ENCODE measurements at regions not wholly inside any gene's neighbourhood (a gene's known extent, or its start where the extent isn't known, plus 50 kb on each side); places are given as distances from the start of the nearest gene placed in this dataset.

DNA sequence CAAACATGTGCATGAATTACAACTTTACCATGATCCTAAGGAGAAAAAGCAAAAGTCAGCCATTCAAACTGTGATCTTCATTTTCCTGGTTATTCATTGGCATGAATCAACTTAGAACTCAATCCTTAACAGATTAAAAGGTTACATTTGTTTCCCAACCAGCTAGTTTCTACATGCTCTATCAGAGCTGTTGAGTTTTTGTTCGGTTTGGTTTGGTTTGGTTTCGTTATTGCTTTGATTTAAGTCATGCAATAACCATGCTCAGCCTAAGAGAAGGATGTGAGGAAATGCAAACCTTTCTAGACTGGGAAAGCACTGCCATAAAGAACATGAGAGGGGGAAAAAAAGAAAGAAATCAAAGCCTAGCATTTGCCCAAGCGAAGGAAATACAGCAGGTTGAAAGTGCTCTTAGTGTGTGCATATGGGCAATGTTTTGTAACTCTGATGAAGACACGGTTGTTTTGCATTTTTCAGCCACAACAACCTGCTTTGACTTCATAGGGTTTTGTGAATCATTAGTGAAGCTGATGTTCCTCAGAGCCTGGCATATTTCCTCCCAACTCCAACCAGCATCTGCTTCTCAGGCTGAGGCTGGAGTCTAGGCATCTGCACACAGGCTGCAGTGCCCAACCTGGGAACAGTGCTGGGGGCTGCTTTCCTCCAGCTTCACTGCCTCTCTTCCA lies 234.3 kb downstream of the ZNF674 start:
- H3K27me3 ChIP-seq = no peaks in the 10 kb centered on the region
- no peak for DNase-seq
- H3K4me3 ChIP-seq (replicated peaks in 1 of 3) = no peak overlapping the region
- TF ChIP-seq, protein P1, sequence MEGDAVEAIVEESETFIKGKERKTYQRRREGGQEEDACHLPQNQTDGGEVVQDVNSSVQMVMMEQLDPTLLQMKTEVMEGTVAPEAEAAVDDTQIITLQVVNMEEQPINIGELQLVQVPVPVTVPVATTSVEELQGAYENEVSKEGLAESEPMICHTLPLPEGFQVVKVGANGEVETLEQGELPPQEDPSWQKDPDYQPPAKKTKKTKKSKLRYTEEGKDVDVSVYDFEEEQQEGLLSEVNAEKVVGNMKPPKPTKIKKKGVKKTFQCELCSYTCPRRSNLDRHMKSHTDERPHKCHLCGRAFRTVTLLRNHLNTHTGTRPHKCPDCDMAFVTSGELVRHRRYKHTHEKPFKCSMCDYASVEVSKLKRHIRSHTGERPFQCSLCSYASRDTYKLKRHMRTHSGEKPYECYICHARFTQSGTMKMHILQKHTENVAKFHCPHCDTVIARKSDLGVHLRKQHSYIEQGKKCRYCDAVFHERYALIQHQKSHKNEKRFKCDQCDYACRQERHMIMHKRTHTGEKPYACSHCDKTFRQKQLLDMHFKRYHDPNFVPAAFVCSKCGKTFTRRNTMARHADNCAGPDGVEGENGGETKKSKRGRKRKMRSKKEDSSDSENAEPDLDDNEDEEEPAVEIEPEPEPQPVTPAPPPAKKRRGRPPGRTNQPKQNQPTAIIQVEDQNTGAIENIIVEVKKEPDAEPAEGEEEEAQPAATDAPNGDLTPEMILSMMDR (IDR thresholded peaks at IDR 0.05) = no peak
- no peak for TF ChIP-seq POLR2A (IDR thresholded peaks at IDR 0.05)
- no peaks in the 10 kb centered on the region for H3K36me3 ChIP-seq
- H3K4me1 ChIP-seq = no peaks in the 10 kb centered on the region
- intact Hi-C loops (cut with DNase I) = no loop called here
- no peaks in the 10 kb centered on the region for H3K9me3 ChIP-seq
- 84 to 91% methylated on average over 4 of the region's 4 CpGs for WGBS, 2 donors
- no peak overlapping the region for H3K27ac ChIP-seq

DNA sequence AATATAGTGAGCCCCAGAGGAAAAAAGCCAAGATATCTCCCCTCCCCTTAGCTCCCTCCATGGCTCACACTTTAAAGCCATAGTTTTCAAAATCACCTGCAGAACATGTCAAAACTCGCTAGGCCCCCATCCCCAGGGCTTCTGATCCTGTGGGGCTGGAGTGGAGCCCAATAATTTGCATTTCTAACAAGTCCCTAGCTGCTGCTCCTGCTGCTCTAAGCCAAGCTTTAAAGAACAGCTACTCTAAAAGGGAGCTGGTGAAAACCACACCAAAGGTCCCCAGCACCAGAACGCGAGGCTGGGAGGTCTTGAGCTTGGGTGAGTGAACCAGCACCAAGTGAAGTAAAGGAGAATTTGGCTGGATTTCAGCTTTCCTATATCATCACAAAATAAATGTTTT lies 237.1 kb downstream of the ZNF674 start:
- Histone ChIP-seq H3K4me1 (no peaks in the 10 kb centered on the region), H3K27ac (no peak overlapping the region), H3K27me3 (no peaks in the 10 kb centered on the region), H3K4me3 (replicated peaks in 1 of 3) (no peak overlapping the region), H3K9me3 (no peaks in the 10 kb centered on the region), H3K36me3 (no peaks in the 10 kb centered on the region)
- intact Hi-C loops (cut with DNase I) = no loop called here
- TF ChIP-seq, protein P1 (IDR thresholded peaks at IDR 0.05) = no peak
- no peak for TF ChIP-seq POLR2A (IDR thresholded peaks at IDR 0.05)
- WGBS, 2 donors = 53 to 64% methylated on average over 3 of the region's 3 CpGs
- DNase-seq = no peak

DNA sequence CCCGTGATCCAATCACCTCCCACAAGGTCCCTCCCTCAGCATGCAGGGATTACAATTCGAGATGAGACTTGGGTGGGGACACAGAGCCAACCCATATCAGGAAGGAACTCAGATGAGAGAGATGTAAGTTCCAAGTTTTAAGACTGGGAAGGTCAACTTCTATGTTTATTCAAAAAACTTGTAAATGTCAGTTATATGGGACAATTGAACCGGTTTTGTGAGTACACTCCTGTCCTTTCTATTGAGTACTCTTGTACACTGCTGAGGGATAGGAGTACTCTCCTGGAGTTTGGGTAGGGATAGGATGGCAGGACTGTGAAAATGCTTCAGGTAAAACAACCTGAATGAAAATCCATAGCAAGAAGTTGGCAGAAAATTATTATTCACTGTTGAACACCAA lies 239.1 kb downstream of the ZNF674 start:
- no peak overlapping the region for H3K4me3 ChIP-seq (replicated peaks in 1 of 3)
- no peak overlapping the region for H3K27ac ChIP-seq
- no peaks in the 10 kb centered on the region for H3K9me3 ChIP-seq
- no peak for TF ChIP-seq POLR2A (IDR thresholded peaks at IDR 0.05)
- TF ChIP-seq, protein P1 (IDR thresholded peaks at IDR 0.05) = no peak
- no peaks in the 10 kb centered on the region for H3K36me3 ChIP-seq
- 72 to 86% methylated on average over 3 of the region's 3 CpGs for WGBS, 2 donors
- no peak for DNase-seq
- no peaks in the 10 kb centered on the region for H3K4me1 ChIP-seq
- intact Hi-C loops (cut with DNase I) = no loop called here
- H3K27me3 ChIP-seq = no peaks in the 10 kb centered on the region

DNA sequence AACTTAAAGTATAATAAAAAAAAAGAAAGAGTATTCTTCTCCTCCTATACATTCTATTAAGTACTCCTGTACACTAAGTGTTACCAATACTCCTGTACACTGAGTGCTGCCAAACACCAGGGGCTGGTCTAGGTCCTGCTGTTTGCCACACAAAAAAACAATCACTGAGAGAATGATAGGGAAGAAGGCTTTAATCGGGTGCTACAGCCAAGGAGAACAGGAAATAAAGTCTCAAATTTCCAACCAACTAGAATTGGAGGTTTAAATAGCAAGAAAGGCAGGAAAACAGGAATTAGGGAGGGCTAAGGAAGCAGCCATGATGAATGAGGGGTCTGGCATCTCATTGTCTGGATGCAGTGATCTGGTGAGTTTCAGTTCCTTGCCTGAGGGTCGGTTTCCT lies 239.8 kb downstream of the ZNF674 start:
- no peaks in the 10 kb centered on the region for H3K9me3 ChIP-seq
- intact Hi-C loops (cut with DNase I) = no loop called here
- WGBS, 2 donors = 71 to 75% methylated on average over 2 of the region's 2 CpGs
- TF ChIP-seq, protein P1 (IDR thresholded peaks at IDR 0.05) = no peak
- TF ChIP-seq POLR2A (IDR thresholded peaks at IDR 0.05) = no peak
- H3K27ac ChIP-seq = no peak overlapping the region
- H3K4me3 ChIP-seq (replicated peaks in 1 of 3) = no peak overlapping the region
- no peaks in the 10 kb centered on the region for H3K36me3 ChIP-seq
- no peak for DNase-seq
- H3K27me3 ChIP-seq = no peaks in the 10 kb centered on the region
- H3K4me1 ChIP-seq = no peaks in the 10 kb centered on the region

DNA sequence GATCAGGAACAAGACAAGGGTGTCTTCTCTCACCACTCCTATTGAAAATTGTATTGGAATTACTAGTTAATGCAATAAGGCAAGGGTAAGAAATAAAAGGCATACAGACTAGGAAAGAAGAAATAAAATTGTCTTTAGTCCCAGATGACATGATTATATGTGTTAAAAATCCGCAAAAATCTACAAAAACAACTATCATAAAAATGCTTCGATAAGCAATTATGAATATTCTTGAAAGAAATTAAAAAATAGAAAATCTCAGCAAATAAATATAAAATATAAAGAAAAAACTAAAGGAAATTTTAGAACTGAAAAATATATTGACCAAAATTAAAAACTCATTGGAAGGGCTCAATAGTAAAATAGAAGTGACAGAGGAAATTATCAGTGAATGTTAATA lies 243.3 kb downstream of the ZNF674 start:
- Histone ChIP-seq H3K27me3 (no peaks in the 10 kb centered on the region), H3K4me3 (replicated peaks in 1 of 3) (no peak overlapping the region), H3K27ac (no peak overlapping the region), H3K9me3 (no peaks in the 10 kb centered on the region), H3K36me3 (no peaks in the 10 kb centered on the region), H3K4me1 (no peaks in the 10 kb centered on the region)
- TF ChIP-seq POLR2A (IDR thresholded peaks at IDR 0.05) = no peak
- TF ChIP-seq, protein P1 (IDR thresholded peaks at IDR 0.05) = no peak
- WGBS, 2 donors = 96 to 98% methylated on average over 2 of the region's 2 CpGs
- DNase-seq = no peak
- intact Hi-C loops (cut with DNase I) = no loop called here

Measured in thyroid gland (tissue), 4 donors.